GM21619 (cell line): ENCODE measurements at regions not wholly inside any gene's neighbourhood (a gene's known extent, or its start where the extent isn't known, plus 50 kb on each side); places are given as distances from the start of the nearest gene placed in this dataset.

Experiments
- ATAC-seq: cut with Tn5 transposase; IDR thresholded peaks from one replicate; pipeline ENCODE4 v1.9.1; 2021; ENCODE audit not compliant: unreplicated experiment

DNA sequence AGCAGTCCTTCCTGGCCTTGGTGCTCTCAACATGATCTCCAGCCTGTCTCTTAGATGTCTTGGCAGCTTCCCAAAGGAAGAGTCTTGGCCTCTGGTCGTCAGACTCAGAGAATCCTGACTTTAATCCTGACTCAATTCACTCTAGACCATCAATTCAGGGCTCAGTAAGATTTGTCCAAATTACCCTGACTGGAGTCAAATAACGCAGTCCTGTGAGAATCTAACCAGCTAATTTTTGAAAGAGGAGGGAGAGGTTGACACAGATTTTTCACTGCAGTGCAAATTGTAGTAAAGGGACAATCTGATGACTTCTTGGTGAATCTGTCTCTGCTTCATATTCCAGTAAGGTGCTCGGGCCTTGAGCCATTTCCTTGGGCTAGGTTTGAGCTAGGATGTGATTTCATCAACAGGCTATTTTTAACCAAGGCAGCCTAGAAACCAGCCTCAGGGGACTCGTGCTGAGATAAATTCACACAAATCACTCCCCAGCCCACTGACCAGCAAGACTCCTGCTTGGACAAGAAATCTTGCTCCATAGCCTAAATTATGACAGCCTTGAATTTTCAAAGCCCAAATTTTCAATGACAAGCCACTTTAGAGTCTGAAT is 257.4 kb downstream of the ENC1 start:
- ATAC-seq, result no peak

DNA sequence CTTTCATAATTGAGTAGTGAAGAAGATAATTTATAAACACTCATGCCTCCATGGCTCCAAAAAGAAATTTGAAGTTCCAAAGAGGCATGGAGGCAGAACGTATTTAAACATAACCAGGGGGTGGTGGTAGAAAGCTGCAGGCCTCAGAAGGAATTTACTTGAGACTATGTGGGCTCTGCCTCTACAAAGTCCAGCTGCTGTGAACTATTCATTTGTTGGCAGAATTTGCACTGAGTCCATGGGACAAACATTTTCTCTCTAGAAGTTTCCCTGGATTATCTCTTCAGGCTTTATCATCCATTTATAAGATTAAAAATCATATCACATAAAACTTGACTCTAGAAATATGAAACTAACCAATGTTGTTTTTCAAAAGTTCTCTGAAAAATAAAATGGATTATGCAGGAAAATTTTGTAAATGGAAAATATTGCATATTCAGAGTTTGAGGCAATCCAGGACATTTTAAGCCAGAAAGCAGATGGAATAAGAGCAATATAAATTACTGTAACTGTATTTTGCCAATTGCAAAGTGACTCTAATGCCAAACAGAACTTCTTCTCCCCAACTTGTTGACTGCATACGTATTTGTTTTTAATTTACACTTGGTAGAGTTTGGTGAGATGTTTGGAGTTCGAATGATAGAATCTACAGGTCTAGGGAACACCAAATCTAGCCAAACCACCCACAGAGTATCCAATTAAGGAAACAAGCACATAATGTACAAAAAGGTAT is 258.2 kb downstream of the ENC1 start:
- no peak for ATAC-seq

- ATAC-seq, result no peak
Observed at GRCh38 chr5:74380193-74380592, 260.3 kb downstream of the ENC1 start.

- ATAC-seq, result no peak
Observed at GRCh38 chr5:74378464-74378863, 262.1 kb downstream of the ENC1 start.

DNA sequence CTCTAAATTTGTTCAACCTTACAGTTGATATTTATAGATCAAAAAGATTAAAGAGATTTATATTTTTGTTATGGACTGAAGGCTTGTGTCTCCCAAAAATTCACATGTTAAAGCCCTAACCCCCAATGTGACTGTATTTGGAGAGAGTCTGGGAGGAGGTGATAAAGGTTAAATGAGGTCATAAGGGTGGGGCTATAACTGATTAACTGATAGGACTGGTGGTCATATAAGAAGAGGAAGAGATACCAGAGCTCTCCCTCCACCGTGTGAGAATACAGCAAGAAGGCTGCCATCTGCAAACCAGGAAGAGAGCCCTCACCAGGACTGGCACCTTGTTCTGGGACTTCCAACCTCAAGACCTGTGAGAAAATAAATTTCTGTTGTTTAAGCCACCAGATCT is 264.3 kb downstream of the ENC1 start:
- no peak for ATAC-seq

DNA sequence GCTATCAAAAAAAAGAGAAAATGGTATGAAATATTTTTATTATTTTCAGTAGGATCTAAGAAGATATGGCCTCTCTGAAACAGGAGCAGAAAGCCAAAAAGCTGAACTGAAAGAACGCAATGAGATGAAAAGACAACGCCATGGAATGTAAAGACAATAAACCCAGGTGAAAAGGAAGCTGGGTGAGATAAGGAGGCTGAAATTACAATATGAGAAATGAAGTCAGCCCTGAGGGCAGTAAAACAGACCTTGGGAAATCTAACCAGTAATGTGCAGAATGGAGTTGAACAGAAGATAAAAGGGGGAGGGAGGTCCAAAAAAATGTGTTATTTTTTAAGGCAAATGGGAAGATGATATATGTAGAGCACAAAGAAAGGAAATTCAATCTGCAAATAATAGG is 265.3 kb downstream of the ENC1 start:
- ATAC-seq, result no peak

- ATAC-seq, result no peak
Observed at GRCh38 chr5:74374656-74375055, 265.9 kb downstream of the ENC1 start.

GRCh38 chr5:74373076-74373475 is 267.5 kb downstream of the ENC1 start:
- ATAC-seq, result no peak

- ATAC-seq, result no peak
Observed at GRCh38 chr5:74372502-74373064, 267.9 kb downstream of the ENC1 start.

GRCh38 chr5:74372051-74372450 is 268.5 kb downstream of the ENC1 start:
- ATAC-seq, result no peak

DNA sequence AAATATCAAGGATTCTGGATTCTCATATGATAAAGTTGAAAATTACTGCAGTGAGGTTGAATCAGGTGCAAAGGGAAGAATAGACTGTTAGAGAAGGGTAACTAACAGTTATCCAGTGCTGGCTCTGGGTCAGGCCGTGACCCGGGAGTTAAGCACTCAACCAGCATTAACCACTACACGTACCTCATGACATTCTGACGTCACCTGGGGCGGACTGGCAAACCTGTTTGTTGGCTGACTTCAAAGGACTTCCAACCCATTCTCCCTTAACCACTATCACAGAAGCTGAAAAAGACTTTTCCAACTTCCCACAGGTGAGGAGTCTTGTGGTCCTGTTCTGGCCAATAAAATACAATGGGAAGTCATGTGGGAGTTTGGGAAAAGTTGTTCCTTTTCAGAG is 268.9 kb downstream of the ENC1 start:
- ATAC-seq, result no peak

- no peak for ATAC-seq
Observed at GRCh38 chr5:74370168-74370567, 270.4 kb downstream of the ENC1 start.

DNA sequence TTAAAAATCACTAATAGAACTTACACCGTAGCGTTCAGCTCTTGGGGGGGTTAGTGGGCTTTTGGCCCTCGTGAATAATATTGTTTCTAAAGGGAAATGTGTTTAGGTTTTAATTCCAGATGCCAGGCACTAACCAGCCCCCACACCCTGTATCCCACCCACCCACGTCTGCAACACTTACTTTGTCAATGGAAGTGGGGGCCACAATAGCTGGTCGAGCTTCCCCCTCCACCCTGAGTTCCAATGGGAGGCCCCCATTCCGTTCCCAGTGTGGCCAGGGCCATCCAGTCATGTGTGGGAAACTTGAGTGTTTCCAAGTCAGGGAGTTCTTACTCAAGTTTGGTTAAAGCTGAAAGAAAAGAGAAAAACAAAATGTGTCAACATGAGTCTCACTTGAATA is 271.4 kb downstream of the ENC1 start:
- ATAC-seq, result no peak

GRCh38 chr5:74367934-74368333 is 272.6 kb downstream of the ENC1 start:
- ATAC-seq, result no peak

DNA sequence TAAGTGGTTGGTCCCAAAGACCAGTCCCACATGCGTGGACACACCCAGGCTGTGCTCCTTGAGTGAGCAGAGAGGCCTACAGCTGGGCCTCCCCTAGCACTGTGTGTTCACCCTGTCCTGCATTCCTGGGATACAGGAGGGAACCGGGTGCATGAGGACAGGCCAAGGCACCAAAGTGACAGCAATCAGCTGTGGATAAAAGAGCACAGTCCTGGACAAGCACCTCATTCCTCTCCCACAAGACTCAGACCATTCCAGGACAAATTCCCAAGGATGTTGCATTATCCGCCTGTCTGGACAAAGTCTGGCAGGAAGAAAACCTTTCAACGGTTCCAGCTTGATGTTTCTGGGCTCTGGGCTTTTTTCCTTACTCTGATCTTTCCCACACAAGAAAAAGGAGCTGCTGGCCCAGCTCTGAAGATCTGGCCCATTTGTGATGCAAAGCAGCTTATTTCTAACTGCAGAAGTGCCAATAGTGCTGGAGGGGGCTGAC is 273.2 kb downstream of the ENC1 start:
- ATAC-seq, result no peak

DNA sequence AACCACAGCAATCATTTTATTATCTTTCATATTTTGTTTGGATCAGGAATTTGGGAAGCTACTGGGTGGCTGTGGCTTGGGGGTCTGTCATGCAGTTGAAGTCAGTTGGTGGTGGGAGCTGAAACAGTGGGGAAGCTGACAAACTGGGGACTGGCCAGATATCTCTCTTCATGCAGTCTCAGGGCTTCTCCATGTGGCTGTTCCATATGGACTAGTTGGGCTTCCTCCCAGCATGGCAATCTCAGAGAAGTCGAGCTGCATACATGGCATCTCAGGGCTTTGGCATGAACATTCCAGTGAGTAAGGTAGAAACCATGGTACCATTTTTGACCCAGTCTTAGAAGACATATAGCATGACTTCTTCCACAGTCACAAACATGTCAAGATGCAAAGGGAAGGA is 274.8 kb downstream of the ENC1 start:
- ATAC-seq, result no peak

GRCh38 chr5:74364507-74364906 is 276.0 kb downstream of the ENC1 start:
- no peak for ATAC-seq

GRCh38 chr5:74363603-74364205 is 276.8 kb downstream of the ENC1 start:
- ATAC-seq, result no peak

DNA sequence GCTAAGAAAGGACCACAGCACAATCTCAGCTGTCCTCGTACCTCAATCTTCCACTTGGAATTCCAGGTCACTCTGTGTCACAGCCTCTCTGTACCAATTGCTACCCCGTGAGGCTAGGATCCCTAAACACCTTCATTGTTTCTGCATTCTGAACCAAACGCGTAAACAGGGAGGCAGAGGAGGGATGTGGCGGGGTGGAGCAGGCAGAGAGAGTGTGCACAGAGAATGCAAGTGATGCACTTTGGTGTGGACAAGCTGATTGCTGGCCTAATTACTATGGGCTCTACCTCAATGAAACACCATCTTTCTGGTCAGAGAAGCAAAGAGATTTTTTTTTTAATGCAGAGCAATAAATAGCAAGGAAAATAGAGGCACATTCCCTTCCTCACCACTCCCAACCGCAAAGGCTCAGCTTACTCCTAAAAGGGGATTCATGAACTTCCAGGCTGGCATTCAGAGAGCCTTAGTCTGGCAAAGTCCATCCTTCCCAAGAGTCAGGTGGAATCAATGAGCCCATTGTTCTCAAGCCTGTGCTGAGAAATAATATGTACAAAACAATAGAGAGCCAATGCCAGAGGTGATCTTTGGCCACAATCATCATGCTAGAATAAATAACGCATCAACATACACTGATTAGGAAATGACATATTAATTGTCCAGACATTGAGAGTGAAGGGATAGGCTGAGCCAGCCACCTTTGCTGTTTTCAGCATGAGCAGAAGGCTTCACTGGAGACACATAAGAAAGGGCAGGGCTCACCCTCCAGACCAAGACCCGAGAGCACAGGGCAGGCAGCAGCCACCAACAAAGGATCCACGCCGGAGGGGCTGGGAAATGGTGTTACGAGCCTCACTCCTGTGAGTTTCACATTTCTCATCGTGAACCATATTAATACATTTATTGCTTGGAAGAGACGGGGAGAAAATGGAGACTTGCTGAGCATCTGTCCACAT is 278.8 kb downstream of the ENC1 start:
- ATAC-seq, result no peak

GRCh38 chr5:74360535-74361210 is 279.9 kb downstream of the ENC1 start:
- ATAC-seq, result no peak
